GM19328 (cell line): ENCODE measurements at regions not wholly inside any gene's neighbourhood (a gene's known extent, or its start where the extent isn't known, plus 50 kb on each side); places are given as distances from the start of the nearest gene placed in this dataset.
"Not testable (repeated sequence)": the region's sequence is repeated elsewhere in the genome, so short reads cannot be mapped to it uniquely, and the experiment has no call there.

Experiments used
- ATAC-seq: cut with Tn5 transposase; IDR thresholded peaks from one replicate; pipeline ENCODE4 v1.9.1; 2021; ENCODE audit warnings: mild to moderate bottlenecking, moderate library complexity; ENCODE audit not compliant: unreplicated experiment

- ATAC-seq = no peak
Observed at GRCh38 chr6:137653706-137654059, 159.5 kb upstream of the OLIG3 start.

- ATAC-seq = no peak
Observed at GRCh38 chr6:137654365-137654981, 160.3 kb upstream of the OLIG3 start.

- no peak for ATAC-seq
Observed at GRCh38 chr6:137655291-137655690, 161.1 kb upstream of the OLIG3 start.

- ATAC-seq = no peak
Observed at GRCh38 chr6:137656735-137657134, 162.5 kb upstream of the OLIG3 start.

GRCh38 chr6:137657351-137657911 lies 163.2 kb upstream of the OLIG3 start:
- ATAC-seq = no peak

GRCh38 chr6:137658287-137658686 lies 164.1 kb upstream of the OLIG3 start:
- no peak for ATAC-seq

- no peak for ATAC-seq
Observed at GRCh38 chr6:137659871-137660270, 165.7 kb upstream of the OLIG3 start.

- ATAC-seq = no peak
Observed at GRCh38 chr6:137660296-137660731, 166.1 kb upstream of the OLIG3 start.

- no peak for ATAC-seq
Observed at GRCh38 chr6:137661601-137662000, 167.4 kb upstream of the OLIG3 start.

- no peak for ATAC-seq
Observed at GRCh38 chr6:137664183-137664582, 170.0 kb upstream of the OLIG3 start.

GRCh38 chr6:137665342-137665934 lies 171.2 kb upstream of the OLIG3 start:
- ATAC-seq = no peak

- ATAC-seq = no peak
Observed at GRCh38 chr6:137666202-137666774, 172.1 kb upstream of the OLIG3 start.

- ATAC-seq = no peak
Observed at GRCh38 chr6:137673603-137674002, 179.4 kb upstream of the OLIG3 start.

- no peak for ATAC-seq
Observed at GRCh38 chr6:137676888-137677287, 182.7 kb upstream of the OLIG3 start.

- ATAC-seq = no peak
Observed at GRCh38 chr6:137677709-137678108, 183.5 kb upstream of the OLIG3 start.

- no peak for ATAC-seq
Observed at GRCh38 chr6:137678451-137678850, 184.3 kb upstream of the OLIG3 start.

GRCh38 chr6:137680705-137681346 lies 186.2 kb upstream of the TNFAIP3 start:
- no peak for ATAC-seq

- ATAC-seq = no peak
Observed at GRCh38 chr6:137681445-137682009, 185.5 kb upstream of the TNFAIP3 start.

GRCh38 chr6:137682658-137683057 lies 184.4 kb upstream of the TNFAIP3 start:
- ATAC-seq = not testable (repeated sequence)

GRCh38 chr6:137683916-137684315 lies 183.1 kb upstream of the TNFAIP3 start:
- ATAC-seq = no peak

GRCh38 chr6:137685798-137686375 lies 181.2 kb upstream of the TNFAIP3 start:
- ATAC-seq = no peak
